HEK293 (cell line): ENCODE measurements at regions not wholly inside any gene's neighbourhood (a gene's known extent, or its start where the extent isn't known, plus 50 kb on each side); places are given as distances from the start of the nearest gene placed in this dataset.

ENCODE experiments used
- CTCF ChIA-PET: fragments of 350-600 bp; formaldehyde crosslinking; extraction: SDS; loops from one replicate; lab custom pipeline; 2021; ENCODE audit warnings: antibody characterized with exemption; lab: Yijun Ruan, JAX
- POLR2A ChIA-PET: fragments of 300-600 bp; formaldehyde crosslinking; extraction: SDS; loops from one replicate; lab custom pipeline; 2020; ENCODE audit warnings: antibody characterized with exemption, inconsistent platforms; lab: Yijun Ruan, JAX
- H3K27ac ChIP-seq: fragments of 200-500 bp; sonication (Bioruptor generic); 2 replicates; pipeline ENCODE4 v1.5.1; 2014; ENCODE audit warnings: low read depth, low read length, control low read depth, inconsistent platforms; ENCODE audit errors: extremely low read depth
- H3K36me3 ChIP-seq, 2 experiments: fragments of 200-500 bp in 1 of 2; sonication (Bioruptor generic) in 1 of 2; 1 replicate in 1 of 2; 2 replicates in 1 of 2; pipeline ENCODE4 v1.5.1; 2014 to 2017; ENCODE audit warnings: inconsistent platforms in 2 of 2, low read length in 2 of 2; ENCODE audit not compliant: control insufficient read depth in 2 of 2, insufficient read depth in 1 of 2
- H3K4me1 ChIP-seq: fragments of 200-500 bp; sonication (Bioruptor generic); 2 replicates; pipeline ENCODE4 v1.5.1; 2014; ENCODE audit warnings: mild to moderate bottlenecking, low read length, inconsistent platforms; ENCODE audit not compliant: control insufficient read depth, insufficient read depth
- H3K4me3 ChIP-seq: 2 replicates; pipeline ENCODE4 v1.5.1; 2011; ENCODE audit warnings: low read depth, mild to moderate bottlenecking, control low read depth, low read length, moderate library complexity
- H3K9me3 ChIP-seq: fragments of 200-500 bp; sonication (Bioruptor generic); 2 replicates; pipeline ENCODE4 v1.5.1; 2014; ENCODE audit warnings: low read depth, low read length, inconsistent platforms; ENCODE audit not compliant: control insufficient read depth, insufficient read depth
- EGR2 ChIP-seq: fragments of 450-650 bp; formaldehyde crosslinking; IDR thresholded peaks from 2 replicates; pipeline ENCODE4 v1.5.1; 2016; ENCODE audit warnings: low read depth, missing biosample characterization, missing genetic modification characterization
- IKZF3 ChIP-seq: fragments of 450-650 bp; IDR thresholded peaks from 2 replicates; pipeline ENCODE4 v1.5.0; 2018; ENCODE audit warnings: missing biosample characterization, mild to moderate bottlenecking, missing genetic modification characterization, moderate library complexity
- SP2 ChIP-seq: fragments of 450-650 bp; formaldehyde crosslinking; IDR thresholded peaks from 2 replicates; pipeline ENCODE4 v1.5.1; 2016; ENCODE audit warnings: missing biosample characterization, missing genetic modification characterization
- ZBTB11 ChIP-seq: fragments of 450-650 bp; formaldehyde crosslinking; conservative IDR thresholded peaks from 2 replicates; pipeline ENCODE4 v1.5.1; 2016; ENCODE audit warnings: low read depth, missing biosample characterization, missing genetic modification characterization
- ZBTB44 ChIP-seq: fragments of 450-650 bp; IDR thresholded peaks from 2 replicates; pipeline ENCODE4 v1.5.1; 2018; ENCODE audit warnings: missing biosample characterization, mild to moderate bottlenecking, missing genetic modification characterization
- ZBTB48 ChIP-seq: fragments of 450-650 bp; formaldehyde crosslinking; IDR thresholded peaks from 2 replicates; pipeline ENCODE4 v1.5.1; 2016; ENCODE audit warnings: missing biosample characterization, missing genetic modification characterization
- ZBTB7A ChIP-seq: fragments of 450-650 bp; formaldehyde crosslinking; IDR thresholded peaks from 2 replicates; pipeline ENCODE4 v1.5.1; 2016; ENCODE audit warnings: low read depth, missing biosample characterization, missing genetic modification characterization
- ZNF157 ChIP-seq: fragments of 450-650 bp; formaldehyde crosslinking; IDR thresholded peaks from 2 replicates; pipeline ENCODE4 v1.5.1; 2016; ENCODE audit warnings: missing biosample characterization, missing genetic modification characterization
- ZNF211 ChIP-seq: fragments of 450-650 bp; formaldehyde crosslinking; IDR thresholded peaks from 2 replicates; pipeline ENCODE4 v1.5.1; 2016; ENCODE audit warnings: low read depth, missing biosample characterization, missing genetic modification characterization
- ZNF24 ChIP-seq: fragments of 450-650 bp; formaldehyde crosslinking; IDR thresholded peaks from 2 replicates; pipeline ENCODE4 v1.5.1; 2016; ENCODE audit warnings: missing biosample characterization, missing genetic modification characterization
- ZNF292 ChIP-seq: fragments of 450-650 bp; formaldehyde crosslinking; IDR thresholded peaks from 2 replicates; pipeline ENCODE4 v1.5.1; 2016; ENCODE audit warnings: low read depth, missing biosample characterization, missing genetic modification characterization, borderline replicate concordance
- ZNF398 ChIP-seq: fragments of 450-650 bp; formaldehyde crosslinking; IDR thresholded peaks from 2 replicates; pipeline ENCODE4 v1.5.1; 2017; ENCODE audit warnings: missing biosample characterization, missing genetic modification characterization
- ZNF48 ChIP-seq: fragments of 450-650 bp; formaldehyde crosslinking; IDR thresholded peaks from 2 replicates; pipeline ENCODE4 v1.5.1; 2016; ENCODE audit warnings: missing biosample characterization, missing genetic modification characterization
- ZNF645 ChIP-seq: fragments of 450-650 bp; formaldehyde crosslinking; IDR thresholded peaks from 2 replicates; pipeline ENCODE4; 2016; ENCODE audit warnings: missing biosample characterization, missing genetic modification characterization
- ZNF707 ChIP-seq: fragments of 450-650 bp; formaldehyde crosslinking; IDR thresholded peaks from 2 replicates; pipeline ENCODE4 v1.5.1; 2016; ENCODE audit warnings: missing biosample characterization, missing genetic modification characterization
- ZNF777 ChIP-seq: fragments of 450-650 bp; formaldehyde crosslinking; IDR thresholded peaks from 2 replicates; pipeline ENCODE4 v1.5.1; 2017; ENCODE audit warnings: missing biosample characterization, missing genetic modification characterization, borderline replicate concordance
- ZSCAN18 ChIP-seq: fragments of 450-650 bp; formaldehyde crosslinking; IDR thresholded peaks from 2 replicates; pipeline ENCODE4 v1.5.1; 2016; ENCODE audit warnings: missing biosample characterization, missing genetic modification characterization

- H3K4me3 ChIP-seq = no peak overlapping the region
- no peak overlapping the region for H3K27ac ChIP-seq
- POLR2A ChIA-PET = no interaction called here
- no peaks in the 10 kb centered on the region for H3K36me3 ChIP-seq
- H3K9me3 ChIP-seq = no peaks in the 10 kb centered on the region
- CTCF ChIA-PET = interaction anchor here (1.2 to 1.4 kb wide), 2 partner anchors 14 to 51 kb away, joined by 6 to 7 read pairs; no protein-coding TSS in a partner anchor
- H3K4me1 ChIP-seq = no peaks in the 10 kb centered on the region
- TF ChIP-seq EGR2 (tag by site-specific recombination) (no peak), ZNF777 (no peak), IKZF3 (tag by site-specific recombination) (no peak), ZNF292 (tag by site-specific recombination) (no peak), ZNF157 (tag by site-specific recombination) (no peak), ZNF645 (tag by site-specific recombination) (no peak), ZBTB7A (tag by site-specific recombination) (no peak), ZNF707 (tag by site-specific recombination) (no peak), ZBTB11 (tag by site-specific recombination) (no peak), ZSCAN18 (tag by site-specific recombination) (no peak), ZNF24 (no peak), ZBTB48 (tag by site-specific recombination) (no peak), ZNF48 (no peak), SP2 (tag by site-specific recombination) (no peak), ZBTB44 (no peak)
- TF ChIP-seq, all 188 proteins: peak for 0
These were observed 198.7 kb upstream of the PFN2 start for GRCh38 chr3:150169330-150169940.

- ChIA-PET CTCF (interaction anchor here (0.7 to 1.4 kb wide), 3 partner anchors 8 to 52 kb away, joined by 4 to 7 read pairs (median 6); no protein-coding TSS in a partner anchor), POLR2A (no interaction called here)
- Histone ChIP-seq H3K27ac (no peak overlapping the region), H3K4me1 (no peaks in the 10 kb centered on the region), H3K4me3 (no peak overlapping the region), H3K36me3 (no peaks in the 10 kb centered on the region), H3K9me3 (no peaks in the 10 kb centered on the region)
- TF ChIP-seq ZNF211 (tag by site-specific recombination) (no peak), ZNF398 (tag by site-specific recombination) (peak; percentile 33; the same call in 1 of the 2 replicates)
These were observed 198.0 kb upstream of the PFN2 start for GRCh38 chr3:150168698-150169097.
